PC-9 (cell line): ENCODE measurements at regions not wholly inside any gene's neighbourhood (a gene's known extent, or its start where the extent isn't known, plus 50 kb on each side); places are given as distances from the start of the nearest gene placed in this dataset.

Experiments
- EZH2 ChIP-seq: fragments of 200-600 bp; sonication (generic); IDR thresholded peaks from 2 replicates; pipeline ENCODE4 v1.8.0; 2017; ENCODE audit warnings: antibody characterized with exemption, low read depth
- TF ChIP-seq, protein P1 (sequence below): fragments of 200-600 bp; sonication (generic); conservative IDR thresholded peaks from 2 replicates; pipeline ENCODE4 v1.6.1; 2017; ENCODE audit warnings: mixed run types, antibody characterized with exemption, mild to moderate bottlenecking, moderate library complexity

DNA sequence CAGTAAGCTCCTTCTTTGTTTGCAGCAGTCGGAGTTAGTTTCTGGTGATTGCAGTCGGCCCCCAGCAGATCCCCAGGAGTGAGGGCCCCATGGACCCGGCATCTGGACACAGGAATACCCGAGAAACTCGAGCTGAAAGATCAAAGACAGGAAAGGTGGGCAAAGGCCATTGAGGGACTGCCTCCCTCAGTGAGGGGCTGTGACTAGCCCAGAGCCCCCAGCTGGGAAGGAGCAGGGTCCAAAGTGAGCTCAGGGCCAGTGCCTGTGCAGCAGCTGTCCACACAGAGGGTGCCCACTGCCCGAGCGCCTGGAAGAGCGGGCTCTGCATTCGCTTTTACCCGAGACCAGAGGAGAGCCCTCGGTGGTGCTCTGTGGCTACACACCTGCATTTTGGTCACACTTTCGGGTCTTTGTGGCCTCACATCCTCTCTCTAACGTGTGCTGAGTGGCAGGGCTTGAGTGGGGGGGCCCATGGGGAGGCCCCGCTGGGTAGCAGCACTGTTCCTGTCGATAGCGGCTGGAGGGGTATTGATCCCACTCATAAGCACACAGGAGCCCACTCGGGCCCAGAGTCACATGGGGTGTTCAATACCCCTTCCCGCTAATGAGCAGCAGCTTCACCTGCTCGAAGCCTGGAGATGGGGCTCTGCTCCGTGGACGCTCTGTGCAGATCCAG is 532.9 kb downstream of the TBC1D22A start:
- TF ChIP-seq, protein P1, sequence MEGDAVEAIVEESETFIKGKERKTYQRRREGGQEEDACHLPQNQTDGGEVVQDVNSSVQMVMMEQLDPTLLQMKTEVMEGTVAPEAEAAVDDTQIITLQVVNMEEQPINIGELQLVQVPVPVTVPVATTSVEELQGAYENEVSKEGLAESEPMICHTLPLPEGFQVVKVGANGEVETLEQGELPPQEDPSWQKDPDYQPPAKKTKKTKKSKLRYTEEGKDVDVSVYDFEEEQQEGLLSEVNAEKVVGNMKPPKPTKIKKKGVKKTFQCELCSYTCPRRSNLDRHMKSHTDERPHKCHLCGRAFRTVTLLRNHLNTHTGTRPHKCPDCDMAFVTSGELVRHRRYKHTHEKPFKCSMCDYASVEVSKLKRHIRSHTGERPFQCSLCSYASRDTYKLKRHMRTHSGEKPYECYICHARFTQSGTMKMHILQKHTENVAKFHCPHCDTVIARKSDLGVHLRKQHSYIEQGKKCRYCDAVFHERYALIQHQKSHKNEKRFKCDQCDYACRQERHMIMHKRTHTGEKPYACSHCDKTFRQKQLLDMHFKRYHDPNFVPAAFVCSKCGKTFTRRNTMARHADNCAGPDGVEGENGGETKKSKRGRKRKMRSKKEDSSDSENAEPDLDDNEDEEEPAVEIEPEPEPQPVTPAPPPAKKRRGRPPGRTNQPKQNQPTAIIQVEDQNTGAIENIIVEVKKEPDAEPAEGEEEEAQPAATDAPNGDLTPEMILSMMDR = no peak
- TF ChIP-seq EZH2 = no peak
